Erythroblast (primary cell): ENCODE measurements at regions not wholly inside any gene's neighbourhood (a gene's known extent, or its start where the extent isn't known, plus 50 kb on each side); places are given as distances from the start of the nearest gene placed in this dataset.

Experiments
- GATA1 ChIP-seq: IDR thresholded peaks from 2 replicates; pipeline ENCODE4 v1.6.1; 2011; ENCODE audit warnings: low read depth, mild to moderate bottlenecking, control low read depth, low read length, moderate library complexity
- POLR2A ChIP-seq: IDR thresholded peaks from 2 replicates; pipeline ENCODE4 v1.6.1; 2011; ENCODE audit warnings: mild to moderate bottlenecking, low read length

GRCh38 chr4:37767546-37767945 lies 58.9 kb upstream of the PGM2 start:
- TF ChIP-seq POLR2A = no peak
- TF ChIP-seq GATA1 = no peak
